GM12873 (cell line): ENCODE measurements at regions not wholly inside any gene's neighbourhood (a gene's known extent, or its start where the extent isn't known, plus 50 kb on each side); places are given as distances from the start of the nearest gene placed in this dataset.

Source experiments
- CTCF ChIP-seq: IDR thresholded peaks from 2 replicates; pipeline ENCODE4 v1.5.1; 2012; ENCODE audit warnings: low read depth, mild to moderate bottlenecking, moderate library complexity, low read length, control low read depth; ENCODE audit not compliant: insufficient read depth; ENCODE audit errors: missing control alignments

- TF ChIP-seq CTCF: no peak
Measured at GRCh38 chr1:109827986-109828385, 64.3 kb upstream of the EPS8L3 start.

GRCh38 chr1:109827466-109827865, 63.7 kb upstream of the EPS8L3 start:
- TF ChIP-seq CTCF: no peak

- TF ChIP-seq CTCF: no peak
Measured at GRCh38 chr1:109826930-109827349, 63.2 kb upstream of the EPS8L3 start.

GRCh38 chr1:109826446-109826845, 62.7 kb upstream of the EPS8L3 start:
- TF ChIP-seq CTCF: no peak

- no peak for TF ChIP-seq CTCF
Measured at GRCh38 chr1:109824349-109825115, 60.8 kb upstream of the EPS8L3 start.

- no peak for TF ChIP-seq CTCF
Measured at GRCh38 chr1:109823543-109824348, 60.0 kb upstream of the EPS8L3 start.

- TF ChIP-seq CTCF: no peak
Measured at GRCh38 chr1:109822749-109823542, 59.2 kb upstream of the EPS8L3 start.
